ENCODE measurements at regions not wholly inside any gene's neighbourhood (a gene's known extent, or its start where the extent isn't known, plus 50 kb on each side); places are given as distances from the start of the nearest gene placed in this dataset.

DNA sequence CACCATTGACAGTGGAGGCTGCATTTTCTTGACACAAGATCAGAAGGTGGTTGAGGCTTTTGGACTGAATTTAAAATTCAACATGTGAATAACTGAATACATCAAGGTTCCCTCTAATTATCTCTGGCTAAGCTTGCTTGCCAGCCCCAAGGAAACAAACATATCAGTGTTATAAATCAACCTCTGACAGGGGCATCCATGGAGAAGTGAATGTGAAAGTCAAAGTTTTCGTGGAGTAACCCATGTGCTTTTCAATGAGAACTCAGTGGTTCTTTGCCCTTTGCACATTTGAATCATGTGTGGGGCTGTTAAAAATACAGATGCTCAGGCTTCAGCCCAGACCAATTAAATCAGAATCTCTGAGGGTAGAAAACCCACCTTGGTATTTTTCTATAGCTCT is 128.9 kb downstream of the LRRC70 start:
- Histone ChIP-seq H3K4me2 (ENCODE audit: low read length) (no peak overlapping the region), H3F3A (ENCODE audit: insufficient read depth, low read length, poor library complexity, severe bottlenecking) (no peaks in the 10 kb centered on the region), H3K9ac (ENCODE audit: low read length) (no peak overlapping the region), H3K79me2 (replicated peaks; ENCODE audit: insufficient read depth, low read length) (no peaks in the 10 kb centered on the region), H3K4me3 (ENCODE audit: low read length) (no peak overlapping the region), H3K9me3 (ENCODE audit: low read length) (no peaks in the 10 kb centered on the region), H3K27ac (ENCODE audit: low read length) (no peak overlapping the region), H3K9me2 (ENCODE audit: insufficient read depth, low read length) (no peaks in the 10 kb centered on the region), H4K20me1 (ENCODE audit: insufficient read depth) (no peaks in the 10 kb centered on the region), H3K36me3 (ENCODE audit: insufficient read depth, low read length) (no peaks in the 10 kb centered on the region), H2AFZ (ENCODE audit: low read depth, low read length) (no peak overlapping the region), H3K27me3 (ENCODE audit: insufficient read depth, low read depth, low read length) (no peaks in the 10 kb centered on the region)
- no peak for TF ChIP-seq SMC3 (conservative IDR thresholded peaks at IDR 0.05; ENCODE audit: poor library complexity)
- TF ChIP-seq, protein P1, sequence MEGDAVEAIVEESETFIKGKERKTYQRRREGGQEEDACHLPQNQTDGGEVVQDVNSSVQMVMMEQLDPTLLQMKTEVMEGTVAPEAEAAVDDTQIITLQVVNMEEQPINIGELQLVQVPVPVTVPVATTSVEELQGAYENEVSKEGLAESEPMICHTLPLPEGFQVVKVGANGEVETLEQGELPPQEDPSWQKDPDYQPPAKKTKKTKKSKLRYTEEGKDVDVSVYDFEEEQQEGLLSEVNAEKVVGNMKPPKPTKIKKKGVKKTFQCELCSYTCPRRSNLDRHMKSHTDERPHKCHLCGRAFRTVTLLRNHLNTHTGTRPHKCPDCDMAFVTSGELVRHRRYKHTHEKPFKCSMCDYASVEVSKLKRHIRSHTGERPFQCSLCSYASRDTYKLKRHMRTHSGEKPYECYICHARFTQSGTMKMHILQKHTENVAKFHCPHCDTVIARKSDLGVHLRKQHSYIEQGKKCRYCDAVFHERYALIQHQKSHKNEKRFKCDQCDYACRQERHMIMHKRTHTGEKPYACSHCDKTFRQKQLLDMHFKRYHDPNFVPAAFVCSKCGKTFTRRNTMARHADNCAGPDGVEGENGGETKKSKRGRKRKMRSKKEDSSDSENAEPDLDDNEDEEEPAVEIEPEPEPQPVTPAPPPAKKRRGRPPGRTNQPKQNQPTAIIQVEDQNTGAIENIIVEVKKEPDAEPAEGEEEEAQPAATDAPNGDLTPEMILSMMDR (IDR thresholded peaks at IDR 0.05; ENCODE audit: poor library complexity, severe bottlenecking): no peak
- TF ChIP-seq TAF1 (IDR thresholded peaks at IDR 0.05; ENCODE audit: low read depth): no peak
- TF ChIP-seq MXI1 (conservative IDR thresholded peaks at IDR 0.05; ENCODE audit: poor library complexity, severe bottlenecking): no peak

DNA sequence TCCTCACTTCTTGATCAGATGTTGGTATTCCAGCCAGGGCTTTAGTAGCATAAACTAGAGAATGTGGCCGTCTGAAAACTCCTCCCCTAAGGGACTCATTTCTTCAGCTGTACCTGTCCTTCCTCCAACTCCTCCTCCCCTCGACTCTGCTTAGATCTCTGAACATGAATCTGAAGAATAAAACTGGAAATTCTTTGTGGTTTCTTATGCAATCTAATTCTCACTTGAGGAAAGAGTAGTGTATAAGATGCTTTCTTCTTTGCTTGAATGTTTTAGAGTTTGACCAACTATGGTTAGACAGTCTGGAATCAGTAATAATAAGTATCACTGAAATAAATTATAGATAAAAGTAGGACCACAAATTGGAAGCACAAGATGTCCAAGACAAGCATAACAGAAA is 128.5 kb downstream of the LRRC70 start:
- H3K9me2 ChIP-seq (ENCODE audit: insufficient read depth, low read length): no peaks in the 10 kb centered on the region
- H4K20me1 ChIP-seq (ENCODE audit: insufficient read depth): no peaks in the 10 kb centered on the region
- no peaks in the 10 kb centered on the region for H3K36me3 ChIP-seq (ENCODE audit: insufficient read depth, low read length)
- H3K9ac ChIP-seq (ENCODE audit: low read length): no peak overlapping the region
- H3K4me3 ChIP-seq (ENCODE audit: low read length): no peak overlapping the region
- H3F3A ChIP-seq (ENCODE audit: insufficient read depth, low read length, poor library complexity, severe bottlenecking): no peaks in the 10 kb centered on the region
- no peak overlapping the region for H3K4me2 ChIP-seq (ENCODE audit: low read length)
- no peaks in the 10 kb centered on the region for H3K79me2 ChIP-seq (replicated peaks; ENCODE audit: insufficient read depth, low read length)
- no peaks in the 10 kb centered on the region for H3K9me3 ChIP-seq (ENCODE audit: low read length)
- no peak overlapping the region for H2AFZ ChIP-seq (ENCODE audit: low read depth, low read length)
- no peaks in the 10 kb centered on the region for H3K27me3 ChIP-seq (ENCODE audit: insufficient read depth, low read depth, low read length)
- no peak overlapping the region for H3K27ac ChIP-seq (ENCODE audit: low read length)
- TF ChIP-seq SMC3 (conservative IDR thresholded peaks at IDR 0.05; ENCODE audit: poor library complexity) (no peak), EZH2 (IDR thresholded peaks at IDR 0.05; ENCODE audit: borderline replicate concordance, insufficient read depth, low read length, poor library complexity, severe bottlenecking) (no peak), MXI1 (conservative IDR thresholded peaks at IDR 0.05; ENCODE audit: poor library complexity, severe bottlenecking) (no peak), POLR2AphosphoS5 (IDR thresholded peaks at IDR 0.05) (no peak), TAF1 (IDR thresholded peaks at IDR 0.05; ENCODE audit: low read depth) (no peak), EP300 (conservative IDR thresholded peaks at IDR 0.05; ENCODE audit: poor library complexity, severe bottlenecking) (no peak), RAD21 (conservative IDR thresholded peaks at IDR 0.05) (no peak)
- TF ChIP-seq, protein P2, sequence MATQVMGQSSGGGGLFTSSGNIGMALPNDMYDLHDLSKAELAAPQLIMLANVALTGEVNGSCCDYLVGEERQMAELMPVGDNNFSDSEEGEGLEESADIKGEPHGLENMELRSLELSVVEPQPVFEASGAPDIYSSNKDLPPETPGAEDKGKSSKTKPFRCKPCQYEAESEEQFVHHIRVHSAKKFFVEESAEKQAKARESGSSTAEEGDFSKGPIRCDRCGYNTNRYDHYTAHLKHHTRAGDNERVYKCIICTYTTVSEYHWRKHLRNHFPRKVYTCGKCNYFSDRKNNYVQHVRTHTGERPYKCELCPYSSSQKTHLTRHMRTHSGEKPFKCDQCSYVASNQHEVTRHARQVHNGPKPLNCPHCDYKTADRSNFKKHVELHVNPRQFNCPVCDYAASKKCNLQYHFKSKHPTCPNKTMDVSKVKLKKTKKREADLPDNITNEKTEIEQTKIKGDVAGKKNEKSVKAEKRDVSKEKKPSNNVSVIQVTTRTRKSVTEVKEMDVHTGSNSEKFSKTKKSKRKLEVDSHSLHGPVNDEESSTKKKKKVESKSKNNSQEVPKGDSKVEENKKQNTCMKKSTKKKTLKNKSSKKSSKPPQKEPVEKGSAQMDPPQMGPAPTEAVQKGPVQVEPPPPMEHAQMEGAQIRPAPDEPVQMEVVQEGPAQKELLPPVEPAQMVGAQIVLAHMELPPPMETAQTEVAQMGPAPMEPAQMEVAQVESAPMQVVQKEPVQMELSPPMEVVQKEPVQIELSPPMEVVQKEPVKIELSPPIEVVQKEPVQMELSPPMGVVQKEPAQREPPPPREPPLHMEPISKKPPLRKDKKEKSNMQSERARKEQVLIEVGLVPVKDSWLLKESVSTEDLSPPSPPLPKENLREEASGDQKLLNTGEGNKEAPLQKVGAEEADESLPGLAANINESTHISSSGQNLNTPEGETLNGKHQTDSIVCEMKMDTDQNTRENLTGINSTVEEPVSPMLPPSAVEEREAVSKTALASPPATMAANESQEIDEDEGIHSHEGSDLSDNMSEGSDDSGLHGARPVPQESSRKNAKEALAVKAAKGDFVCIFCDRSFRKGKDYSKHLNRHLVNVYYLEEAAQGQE (IDR thresholded peaks at IDR 0.05; ENCODE audit: borderline replicate concordance): no peak
- TF ChIP-seq, protein P1 (IDR thresholded peaks at IDR 0.05; ENCODE audit: poor library complexity, severe bottlenecking): no peak
